ENCODE measurements at regions not wholly inside any gene's neighbourhood (a gene's known extent, or its start where the extent isn't known, plus 50 kb on each side); places are given as distances from the start of the nearest gene placed in this dataset.

- Mint-ChIP-seq H3K9me3 (peaks cover 0 to 46% (median 34%) of the 10 kb centered on the region in 11 donors), H3K4me3 (no peak overlapping the region)
These were observed 1843.4 kb downstream of the TP53TG3F start for GRCh38 chr16:35302859-35303258.

GRCh38 chr16:35305476-35305875 is 1846.1 kb downstream of the TP53TG3F start:
- POLR2A ChIA-PET, result no interaction called here
- Histone ChIP-seq H3K4me1 (ENCODE audit: control insufficient read depth in 2 of 2, insufficient read depth in 2 of 2, low read length in 2 of 2) (no peaks in the 10 kb centered on the region), H3K4me3 (ENCODE audit: low read length) (no peak overlapping the region), H3K9me3 (ENCODE audit: control insufficient read depth in 2 of 3, low read length in 3 of 3) (peaks cover 0 to 39% (median 0%) of the 10 kb centered on the region in 3 experiments), H3K36me3 (ENCODE audit: control insufficient read depth in 2 of 3, insufficient read depth in 3 of 3, low read length in 3 of 3) (no peaks in the 10 kb centered on the region), H3K27ac (ENCODE audit: low read depth, low read length) (no peak overlapping the region), H3K27me3 (ENCODE audit: control insufficient read depth in 2 of 2, insufficient read depth in 2 of 2, low read length in 2 of 2) (no peaks in the 10 kb centered on the region)
- DNase-seq (no peak), ATAC-seq (no peak)
- intact Hi-C loops (cut with micrococcal nuclease), result no loop called here
- no peak overlapping the region for H3K4me3 Mint-ChIP-seq
- CTCF ChIA-PET, result no interaction called here
- no peaks in the 10 kb centered on the region for H3K4me1 Mint-ChIP-seq
- no peaks in the 10 kb centered on the region for H3K36me3 Mint-ChIP-seq
- no peak overlapping the region for H3K27ac Mint-ChIP-seq
- H3K27me3 Mint-ChIP-seq, result no peaks in the 10 kb centered on the region
- H3K9me3 Mint-ChIP-seq, result peaks cover 3 to 38% (median 26%) of the 10 kb centered on the region in 11 donors

More at GRCh38 chr16:35302859-35303258, 1843.4 kb downstream of the TP53TG3F start:
- POLR2A ChIA-PET, result no interaction called here
- CTCF ChIA-PET, result no interaction called here
- Mint-ChIP-seq H3K27me3 (no peaks in the 10 kb centered on the region), H3K36me3 (no peaks in the 10 kb centered on the region), H3K27ac (no peak overlapping the region), H3K4me1 (no peaks in the 10 kb centered on the region)
- H3K4me3 ChIP-seq (ENCODE audit: low read length), result no peak overlapping the region
- intact Hi-C loops (cut with micrococcal nuclease), result no loop called here
- no peaks in the 10 kb centered on the region for H3K4me1 ChIP-seq (ENCODE audit: control insufficient read depth in 2 of 2, insufficient read depth in 2 of 2, low read length in 2 of 2)
- no peaks in the 10 kb centered on the region for H3K27me3 ChIP-seq (ENCODE audit: control insufficient read depth in 2 of 2, insufficient read depth in 2 of 2, low read length in 2 of 2)
- DNase-seq, result no peak
- H3K9me3 ChIP-seq (ENCODE audit: control insufficient read depth in 2 of 3, low read length in 3 of 3), result peaks cover 0 to 33% (median 0%) of the 10 kb centered on the region in 3 experiments
- no peak for ATAC-seq
- H3K36me3 ChIP-seq (ENCODE audit: control insufficient read depth in 2 of 3, insufficient read depth in 3 of 3, low read length in 3 of 3), result no peaks in the 10 kb centered on the region
- no peak overlapping the region for H3K27ac ChIP-seq (ENCODE audit: low read depth, low read length)

- intact Hi-C loops (cut with micrococcal nuclease), result no loop called here
- CTCF ChIA-PET, result no interaction called here
- H3K27ac ChIP-seq (ENCODE audit: low read depth, low read length), result no peak overlapping the region
- H3K27me3 ChIP-seq (ENCODE audit: control insufficient read depth in 2 of 2, insufficient read depth in 2 of 2, low read length in 2 of 2), result no peaks in the 10 kb centered on the region
- H3K9me3 ChIP-seq (ENCODE audit: control insufficient read depth in 2 of 3, low read length in 3 of 3), result peaks cover 0 to 44% (median 0%) of the 10 kb centered on the region in 3 experiments
- no peaks in the 10 kb centered on the region for H3K36me3 ChIP-seq (ENCODE audit: control insufficient read depth in 2 of 3, insufficient read depth in 3 of 3, low read length in 3 of 3)
- peaks cover 3 to 38% (median 22%) of the 10 kb centered on the region in 11 donors for H3K9me3 Mint-ChIP-seq
- H3K36me3 Mint-ChIP-seq, result no peaks in the 10 kb centered on the region
- H3K4me3 Mint-ChIP-seq, result no peak overlapping the region
- H3K4me3 ChIP-seq (ENCODE audit: low read length), result no peak overlapping the region
- H3K27me3 Mint-ChIP-seq, result no peaks in the 10 kb centered on the region
- no peak for DNase-seq
- no peak overlapping the region for H3K27ac Mint-ChIP-seq
- no peaks in the 10 kb centered on the region for H3K4me1 ChIP-seq (ENCODE audit: control insufficient read depth in 2 of 2, insufficient read depth in 2 of 2, low read length in 2 of 2)
- H3K4me1 Mint-ChIP-seq, result no peaks in the 10 kb centered on the region
- POLR2A ChIA-PET, result no interaction called here
- ATAC-seq, result no peak
These were observed 1847.5 kb downstream of the TP53TG3F start for GRCh38 chr16:35306915-35307314.

- no peak for ATAC-seq
- no peak overlapping the region for H3K4me3 Mint-ChIP-seq
- CTCF ChIA-PET, result no interaction called here
- H3K9me3 ChIP-seq (ENCODE audit: control insufficient read depth in 2 of 3, low read length in 3 of 3), result peaks cover 0 to 43% (median 0%) of the 10 kb centered on the region in 3 experiments
- peaks cover 0 to 3% (median 0%) of the 10 kb centered on the region in 5 donors for H3K36me3 Mint-ChIP-seq
- H3K27me3 Mint-ChIP-seq, result no peaks in the 10 kb centered on the region
- H3K4me1 ChIP-seq (ENCODE audit: control insufficient read depth in 2 of 2, insufficient read depth in 2 of 2, low read length in 2 of 2), result no peaks in the 10 kb centered on the region
- H3K9me3 Mint-ChIP-seq, result peaks cover 5 to 46% (median 30%) of the 10 kb centered on the region in 11 donors
- H3K27ac Mint-ChIP-seq, result no peak overlapping the region
- H3K4me3 ChIP-seq (ENCODE audit: low read length), result no peak overlapping the region
- DNase-seq, result no peak
- POLR2A ChIA-PET, result no interaction called here
- no peak overlapping the region for H3K27ac ChIP-seq (ENCODE audit: low read depth, low read length)
- no peaks in the 10 kb centered on the region for H3K4me1 Mint-ChIP-seq
- H3K27me3 ChIP-seq (ENCODE audit: control insufficient read depth in 2 of 2, insufficient read depth in 2 of 2, low read length in 2 of 2), result no peaks in the 10 kb centered on the region
- H3K36me3 ChIP-seq (ENCODE audit: control insufficient read depth in 2 of 3, insufficient read depth in 3 of 3, low read length in 3 of 3), result no peaks in the 10 kb centered on the region
- intact Hi-C loops (cut with micrococcal nuclease), result no loop called here
These were observed 1849.3 kb downstream of the TP53TG3F start for GRCh38 chr16:35308674-35309073.

GRCh38 chr16:35310999-35311398 is 1851.6 kb downstream of the TP53TG3F start:
- intact Hi-C loops (cut with micrococcal nuclease), result no loop called here
- ATAC-seq (no peak), DNase-seq (no peak)
- H3K4me1 Mint-ChIP-seq, result no peaks in the 10 kb centered on the region
- no peak overlapping the region for H3K27ac ChIP-seq (ENCODE audit: low read depth, low read length)
- H3K36me3 Mint-ChIP-seq, result peaks cover 0 to 3% (median 0%) of the 10 kb centered on the region in 5 donors
- POLR2A ChIA-PET, result no interaction called here
- CTCF ChIA-PET, result no interaction called here
- H3K27ac Mint-ChIP-seq, result no peak overlapping the region
- H3K27me3 ChIP-seq (ENCODE audit: control insufficient read depth in 2 of 2, insufficient read depth in 2 of 2, low read length in 2 of 2), result no peaks in the 10 kb centered on the region
- peaks cover 0 to 58% (median 5%) of the 10 kb centered on the region in 3 experiments for H3K9me3 ChIP-seq (ENCODE audit: control insufficient read depth in 2 of 3, low read length in 3 of 3)
- H3K4me3 Mint-ChIP-seq, result no peak overlapping the region
- peaks cover 5 to 53% (median 28%) of the 10 kb centered on the region in 11 donors for H3K9me3 Mint-ChIP-seq
- H3K36me3 ChIP-seq (ENCODE audit: control insufficient read depth in 2 of 3, insufficient read depth in 3 of 3, low read length in 3 of 3), result no peaks in the 10 kb centered on the region
- no peaks in the 10 kb centered on the region for H3K4me1 ChIP-seq (ENCODE audit: control insufficient read depth in 2 of 2, insufficient read depth in 2 of 2, low read length in 2 of 2)
- H3K27me3 Mint-ChIP-seq, result no peaks in the 10 kb centered on the region
- no peak overlapping the region for H3K4me3 ChIP-seq (ENCODE audit: low read length)

- Mint-ChIP-seq H3K4me1 (no peaks in the 10 kb centered on the region), H3K4me3 (no peak overlapping the region), H3K27ac (no peak overlapping the region), H3K9me3 (peaks cover 5 to 52% (median 25%) of the 10 kb centered on the region in 11 donors), H3K27me3 (no peaks in the 10 kb centered on the region), H3K36me3 (peaks cover 0 to 3% (median 0%) of the 10 kb centered on the region in 5 donors)
- H3K27ac ChIP-seq (ENCODE audit: low read depth, low read length), result no peak overlapping the region
- ATAC-seq (no peak), DNase-seq (no peak)
- no peaks in the 10 kb centered on the region for H3K4me1 ChIP-seq (ENCODE audit: control insufficient read depth in 2 of 2, insufficient read depth in 2 of 2, low read length in 2 of 2)
- no peak overlapping the region for H3K4me3 ChIP-seq (ENCODE audit: low read length)
- POLR2A ChIA-PET, result no interaction called here
- CTCF ChIA-PET, result no interaction called here
- peaks cover 0 to 56% (median 5%) of the 10 kb centered on the region in 3 experiments for H3K9me3 ChIP-seq (ENCODE audit: control insufficient read depth in 2 of 3, low read length in 3 of 3)
- H3K27me3 ChIP-seq (ENCODE audit: control insufficient read depth in 2 of 2, insufficient read depth in 2 of 2, low read length in 2 of 2), result no peaks in the 10 kb centered on the region
- intact Hi-C loops (cut with micrococcal nuclease), result no loop called here
- H3K36me3 ChIP-seq (ENCODE audit: control insufficient read depth in 2 of 3, insufficient read depth in 3 of 3, low read length in 3 of 3), result no peaks in the 10 kb centered on the region
These were observed 1852.1 kb downstream of the TP53TG3F start for GRCh38 chr16:35311475-35311874.

GRCh38 chr16:35314298-35314697 is 1854.9 kb downstream of the TP53TG3F start:
- Histone ChIP-seq H3K36me3 (ENCODE audit: control insufficient read depth in 2 of 3, insufficient read depth in 3 of 3, low read length in 3 of 3) (no peaks in the 10 kb centered on the region), H3K4me3 (ENCODE audit: low read length) (no peak overlapping the region), H3K4me1 (ENCODE audit: control insufficient read depth in 2 of 2, insufficient read depth in 2 of 2, low read length in 2 of 2) (no peaks in the 10 kb centered on the region), H3K9me3 (ENCODE audit: control insufficient read depth in 2 of 3, low read length in 3 of 3) (peaks cover 0 to 40% (median 5%) of the 10 kb centered on the region in 3 experiments), H3K27me3 (ENCODE audit: control insufficient read depth in 2 of 2, insufficient read depth in 2 of 2, low read length in 2 of 2) (no peaks in the 10 kb centered on the region), H3K27ac (ENCODE audit: low read depth, low read length) (no peak overlapping the region)
- Mint-ChIP-seq H3K27ac (no peak overlapping the region), H3K4me1 (no peaks in the 10 kb centered on the region), H3K9me3 (peaks cover 6 to 55% (median 22%) of the 10 kb centered on the region in 11 donors), H3K4me3 (no peak overlapping the region), H3K36me3 (peaks cover 0 to 3% (median 0%) of the 10 kb centered on the region in 5 donors), H3K27me3 (no peaks in the 10 kb centered on the region)
- ChIA-PET POLR2A (no interaction called here), CTCF (no interaction called here)
- intact Hi-C loops (cut with micrococcal nuclease), result no loop called here
- DNase-seq (no peak), ATAC-seq (no peak)

Data from naive thymus-derived CD4-positive, alpha-beta T cell (primary cell).